GM04504 (cell line): ENCODE measurements at regions not wholly inside any gene's neighbourhood (a gene's known extent, or its start where the extent isn't known, plus 50 kb on each side); places are given as distances from the start of the nearest gene placed in this dataset.
"Not testable (repeated sequence)": the region's sequence is repeated elsewhere in the genome, so short reads cannot be mapped to it uniquely, and the experiment has no call there.

Experiments used
- DNase-seq: peaks from one replicate; pipeline ENCODE4 v3.0.0-alpha.2; 2012; ENCODE audit warnings: low read depth

DNA sequence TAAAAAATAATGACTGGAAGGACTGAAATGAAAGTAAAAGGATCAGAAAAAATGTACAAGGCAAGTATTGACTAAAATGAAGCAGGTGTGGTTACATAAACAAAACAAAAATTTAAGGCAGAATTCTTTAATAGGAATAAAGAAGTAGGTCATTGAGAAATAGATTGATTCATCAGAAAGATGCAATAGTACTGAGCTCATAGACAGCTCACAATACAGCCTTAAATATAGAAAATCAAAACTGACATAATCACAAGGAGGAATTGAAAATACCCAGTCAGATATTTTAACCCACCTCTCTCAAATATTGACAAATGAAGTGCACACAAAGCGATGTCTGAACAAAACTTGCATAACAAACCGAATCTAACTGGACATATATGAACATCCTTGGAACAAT lies 366.8 kb upstream of the DPYD start:
- DNase-seq = no peak

DNA sequence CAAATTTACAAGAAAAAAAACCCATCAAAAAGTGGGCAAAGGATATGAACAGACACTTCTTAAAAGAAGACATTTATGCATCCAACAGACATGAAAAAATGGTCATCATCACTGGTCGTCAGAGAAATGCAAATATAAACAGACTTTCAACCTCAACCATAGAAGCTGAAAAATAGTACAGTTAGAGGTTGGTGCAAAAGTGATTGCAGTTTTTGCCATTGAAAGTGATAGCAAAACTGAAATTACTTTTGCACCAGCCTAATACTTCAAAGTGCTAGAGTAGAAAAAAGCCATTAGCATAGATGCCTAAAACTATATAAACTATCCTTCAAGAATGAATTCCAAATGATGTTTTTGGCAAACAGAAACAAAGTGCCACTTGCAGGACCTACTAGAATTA lies 365.8 kb upstream of the DPYD start:
- no peak for DNase-seq

DNA sequence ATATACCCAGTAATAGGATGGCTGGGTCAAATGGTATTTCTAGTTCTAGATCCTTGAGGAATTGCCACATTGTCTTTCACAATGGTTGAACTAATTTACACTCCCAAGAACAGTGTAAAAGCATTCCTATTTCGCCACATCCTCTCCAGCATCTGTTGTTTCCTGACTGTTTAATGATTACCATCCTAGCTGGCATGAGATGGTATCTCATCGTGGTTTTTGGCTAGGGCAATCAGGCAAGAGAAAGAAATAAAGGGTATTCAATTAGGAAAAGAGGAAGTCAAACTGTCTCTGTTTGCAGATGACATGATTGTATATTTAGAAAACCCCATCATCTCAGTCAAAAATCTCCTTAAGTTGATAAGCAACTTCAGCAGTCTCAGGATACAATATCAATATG lies 364.5 kb upstream of the DPYD start:
- DNase-seq = not testable (repeated sequence)

GRCh38 chr1:98280049-98280448 lies 359.2 kb upstream of the DPYD start:
- DNase-seq = no peak

GRCh38 chr1:98278055-98278454 lies 357.2 kb upstream of the DPYD start:
- no peak for DNase-seq

DNA sequence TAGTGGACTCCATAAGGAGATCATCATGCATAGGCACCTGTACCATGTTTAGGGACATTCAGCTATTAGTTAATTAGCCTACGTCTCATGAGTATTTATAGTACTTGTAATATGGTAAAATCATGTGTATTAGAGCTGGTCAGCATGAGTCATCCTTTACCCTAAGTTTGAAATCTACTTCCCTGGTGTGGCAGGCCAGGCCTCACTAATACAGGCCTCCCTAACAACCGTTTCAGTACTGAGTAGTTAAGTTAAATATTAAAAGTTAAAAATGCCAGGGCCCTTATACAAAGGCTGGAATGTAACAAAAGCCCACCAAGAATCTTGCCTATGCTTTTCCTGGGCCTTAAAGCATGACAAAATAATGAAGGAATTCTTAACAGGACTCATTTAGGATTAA lies 356.3 kb upstream of the DPYD start:
- DNase-seq = no peak

- DNase-seq = no peak
Observed at GRCh38 chr1:98276514-98276913, 355.7 kb upstream of the DPYD start.

DNA sequence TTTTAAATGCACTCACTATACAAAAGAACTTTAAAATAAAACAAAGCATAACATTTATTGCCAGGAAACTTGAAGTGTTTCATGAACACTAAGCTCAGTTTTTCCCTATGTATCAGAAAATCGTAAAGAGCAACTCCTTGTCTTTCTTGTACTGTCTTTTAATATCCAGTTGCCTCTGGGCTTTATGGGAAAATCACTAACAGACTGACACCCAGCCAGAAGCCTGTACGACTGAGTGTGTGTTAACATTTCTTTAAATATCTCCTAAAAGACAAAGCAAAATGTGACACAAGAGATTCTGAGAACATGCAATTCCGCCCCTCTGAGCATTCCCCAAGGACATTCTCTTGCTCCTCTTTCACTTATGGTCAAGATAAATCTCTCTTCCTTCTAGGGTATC lies 347.5 kb upstream of the DPYD start:
- DNase-seq = no peak

DNA sequence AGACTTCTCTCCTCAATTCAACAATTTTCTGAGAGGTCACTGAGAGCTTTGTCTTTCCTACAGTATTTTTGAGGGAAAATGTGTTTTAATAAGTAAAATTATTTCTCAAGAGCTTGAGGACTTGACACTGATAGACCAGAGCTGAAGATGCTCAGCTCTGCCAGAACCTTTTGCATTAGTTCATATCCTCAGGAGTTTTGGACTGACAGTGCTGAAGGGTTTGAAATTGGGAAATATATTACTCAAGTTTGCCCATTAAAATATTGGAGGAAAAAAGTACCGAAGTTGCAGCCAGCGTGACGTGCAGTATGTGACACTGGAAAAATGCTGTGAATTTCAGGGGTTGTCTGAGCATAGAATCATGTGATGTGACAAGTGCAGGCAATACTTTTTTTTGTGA lies 346.6 kb upstream of the DPYD start:
- no peak for DNase-seq

DNA sequence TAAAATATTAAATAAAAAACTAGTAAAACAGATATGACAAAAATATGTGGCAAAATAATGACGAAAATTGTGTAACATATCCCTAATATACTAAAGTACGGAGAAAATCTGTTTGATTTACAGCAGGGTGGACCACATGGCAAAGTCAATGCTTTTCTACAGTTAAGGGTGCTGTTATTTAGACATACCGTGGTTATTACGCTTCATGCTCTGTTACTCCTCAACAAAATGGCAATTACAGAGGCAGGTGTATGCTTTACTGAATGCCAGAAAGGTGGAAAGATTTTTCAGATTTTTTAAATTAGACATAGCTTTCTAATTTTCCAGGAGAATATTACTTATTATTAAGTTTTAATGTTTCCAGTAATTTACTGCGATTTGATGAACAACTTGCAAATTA lies 343.9 kb upstream of the DPYD start:
- DNase-seq = no peak

GRCh38 chr1:98260839-98261238 lies 340.0 kb upstream of the DPYD start:
- no peak for DNase-seq

DNA sequence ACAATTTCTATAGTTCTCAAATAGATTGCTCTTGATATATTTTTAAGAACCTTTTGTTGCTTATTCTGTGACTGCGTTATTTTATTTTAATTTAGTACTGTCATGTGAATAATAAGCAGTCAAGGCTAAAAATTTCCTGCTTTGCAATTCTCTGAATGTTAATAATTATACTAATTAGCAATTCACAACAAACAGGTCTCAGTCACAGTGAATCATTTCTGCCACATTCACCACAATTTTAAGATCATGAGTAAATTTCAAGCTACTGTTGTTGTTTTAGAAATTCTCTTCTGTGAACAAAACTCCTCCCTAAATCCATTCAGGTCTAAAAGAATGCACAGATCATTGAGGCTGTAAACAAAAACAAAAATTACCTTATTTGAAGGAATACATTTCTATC lies 339.6 kb upstream of the DPYD start:
- DNase-seq = no peak

- no peak for DNase-seq
Observed at GRCh38 chr1:98256700-98257099, 335.9 kb upstream of the DPYD start.

DNA sequence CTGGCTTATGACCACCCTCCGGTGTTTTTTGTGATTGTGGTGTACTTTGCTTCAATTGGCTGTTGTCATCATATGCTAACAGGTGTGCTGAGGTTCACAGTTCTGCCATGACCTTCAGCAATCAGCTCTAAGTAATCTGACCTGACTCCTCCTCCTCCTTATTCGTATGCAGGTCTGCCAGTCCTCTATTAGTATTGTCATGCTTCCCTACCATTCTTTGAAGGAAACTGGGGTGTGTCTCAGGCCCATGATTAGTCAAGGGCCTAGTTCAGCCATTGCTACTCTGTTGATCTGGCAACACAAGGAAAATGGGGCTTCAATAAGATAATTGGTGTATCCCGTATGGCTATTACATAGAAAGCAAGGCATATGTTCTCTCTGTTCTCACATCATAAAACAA lies 332.3 kb upstream of the DPYD start:
- no peak for DNase-seq

DNA sequence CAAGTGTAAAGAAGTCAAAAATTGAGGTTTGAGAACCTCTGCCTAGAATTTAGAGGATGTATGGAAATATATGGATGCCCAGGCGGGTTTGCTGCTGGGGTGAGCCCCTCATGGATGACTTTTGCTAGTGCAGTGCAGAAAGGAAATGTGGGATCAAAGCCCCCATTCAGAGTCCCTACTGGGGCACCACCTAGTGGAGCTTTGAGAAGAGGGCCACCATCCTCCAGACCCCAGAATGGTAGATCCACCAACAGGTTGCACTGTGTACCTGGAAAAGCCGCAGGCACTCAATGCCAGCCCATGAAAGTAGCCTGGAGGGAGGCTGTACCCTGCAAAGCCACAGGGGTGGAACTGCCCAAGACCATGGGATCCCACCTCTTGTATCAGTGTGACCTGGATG lies 330.7 kb upstream of the DPYD start:
- DNase-seq = no peak

GRCh38 chr1:98232678-98233077 lies 311.8 kb upstream of the DPYD start:
- DNase-seq = no peak

DNA sequence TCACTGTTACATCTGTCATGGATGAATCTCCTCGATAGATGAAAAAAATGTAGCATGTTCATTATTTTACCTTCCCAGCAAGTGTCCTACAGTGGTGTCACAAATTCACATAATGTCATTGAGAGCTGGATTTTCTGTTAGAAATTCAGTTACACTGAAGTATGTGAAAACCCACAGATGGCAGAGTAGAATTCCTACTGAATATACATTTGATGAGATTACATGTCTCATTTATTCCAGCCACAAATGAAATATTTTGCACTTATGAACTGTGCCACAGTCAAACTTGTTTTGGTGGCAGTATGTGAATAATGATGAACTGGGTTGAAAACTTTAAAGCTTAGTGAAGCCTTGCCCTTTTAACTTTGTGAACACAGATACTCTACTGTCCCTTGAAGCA lies 301.9 kb upstream of the DPYD start:
- no peak for DNase-seq

GRCh38 chr1:98221923-98222322 lies 301.1 kb upstream of the DPYD start:
- no peak for DNase-seq

DNA sequence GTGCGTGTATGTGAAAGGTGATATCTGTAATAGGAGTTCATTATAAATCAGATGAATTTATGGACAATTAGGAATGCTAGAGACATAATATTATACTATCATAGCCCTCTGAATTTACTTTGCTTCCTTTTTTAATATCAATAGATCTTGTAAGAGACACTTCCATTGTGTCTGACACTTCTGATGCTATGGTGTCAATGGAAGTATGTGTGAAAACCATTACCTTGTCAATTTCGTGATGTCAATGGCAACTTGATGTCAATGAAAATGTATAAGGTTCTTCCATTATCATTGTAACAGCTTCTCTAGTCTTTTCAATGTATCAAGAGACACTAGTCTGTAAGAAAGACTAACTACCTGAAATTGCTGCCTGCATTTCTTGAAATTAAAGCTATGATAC lies 296.8 kb upstream of the DPYD start:
- DNase-seq = no peak

- no peak for DNase-seq
Observed at GRCh38 chr1:98216304-98216703, 295.5 kb upstream of the DPYD start.

DNA sequence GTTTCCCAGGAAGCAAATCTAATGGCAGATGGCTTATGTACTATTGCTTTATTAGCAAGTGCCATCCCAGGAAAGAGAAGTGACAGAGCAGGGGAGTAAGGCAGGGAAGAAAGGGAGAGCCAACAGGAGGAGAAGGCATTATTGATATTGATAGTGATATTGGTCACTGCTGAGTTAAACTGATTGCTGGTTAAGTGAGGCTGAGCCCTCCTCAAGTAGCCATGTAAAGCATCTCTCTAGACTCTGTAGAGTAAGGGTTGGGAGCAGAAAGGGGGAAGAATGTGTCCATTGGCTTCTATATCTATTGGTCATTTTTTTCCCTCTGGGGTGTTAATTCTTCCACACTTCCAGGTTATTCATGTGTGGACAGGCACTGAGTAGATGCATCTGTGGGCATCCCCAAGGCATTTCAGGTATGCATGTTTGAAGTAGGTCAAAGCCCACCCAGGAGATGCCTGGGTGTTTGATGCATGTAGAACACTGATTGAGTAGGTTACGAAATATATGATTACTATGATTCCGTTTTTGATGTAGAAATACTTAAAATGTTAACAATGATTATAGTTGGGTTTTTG lies 290.5 kb upstream of the DPYD start:
- no peak for DNase-seq

DNA sequence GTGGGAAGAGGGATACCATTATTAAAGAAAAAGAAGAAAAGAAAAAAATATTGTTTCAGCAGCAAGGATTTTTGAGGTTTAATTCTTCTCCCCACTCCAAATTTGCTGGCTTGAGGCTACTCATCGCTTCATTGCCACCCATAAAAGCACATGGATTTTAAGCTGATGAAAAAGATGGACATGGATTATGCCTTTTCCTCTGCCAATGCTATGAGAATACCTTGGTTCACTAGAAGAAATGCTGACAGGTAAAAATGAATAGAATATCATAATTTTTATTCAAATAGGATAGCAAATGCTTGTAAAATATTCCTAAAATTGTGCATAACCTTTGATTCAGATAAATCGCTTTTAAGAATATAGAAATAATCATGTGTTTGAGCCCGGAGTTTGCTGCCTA lies 289.7 kb upstream of the DPYD start:
- no peak for DNase-seq

DNA sequence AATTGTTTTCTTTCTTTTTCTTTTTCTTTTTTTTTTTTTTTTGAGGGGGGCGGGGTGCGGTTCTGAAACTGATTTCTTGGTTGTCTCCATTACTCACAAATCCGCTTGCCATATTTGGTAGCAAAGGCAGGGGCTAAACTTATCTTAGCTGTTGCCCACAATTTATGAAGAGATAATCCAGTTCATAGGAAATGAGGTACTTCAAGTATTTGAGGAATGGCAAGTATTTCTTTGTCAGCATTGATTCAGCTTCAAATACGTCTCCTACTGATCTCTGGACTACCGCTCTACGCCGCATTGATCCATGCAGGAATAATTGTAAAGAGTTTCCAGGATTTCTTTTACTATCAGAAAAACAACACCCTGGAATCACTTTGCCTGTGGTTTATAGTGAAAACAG lies 289.2 kb upstream of the DPYD start:
- peak; percentile 17 for DNase-seq

DNA sequence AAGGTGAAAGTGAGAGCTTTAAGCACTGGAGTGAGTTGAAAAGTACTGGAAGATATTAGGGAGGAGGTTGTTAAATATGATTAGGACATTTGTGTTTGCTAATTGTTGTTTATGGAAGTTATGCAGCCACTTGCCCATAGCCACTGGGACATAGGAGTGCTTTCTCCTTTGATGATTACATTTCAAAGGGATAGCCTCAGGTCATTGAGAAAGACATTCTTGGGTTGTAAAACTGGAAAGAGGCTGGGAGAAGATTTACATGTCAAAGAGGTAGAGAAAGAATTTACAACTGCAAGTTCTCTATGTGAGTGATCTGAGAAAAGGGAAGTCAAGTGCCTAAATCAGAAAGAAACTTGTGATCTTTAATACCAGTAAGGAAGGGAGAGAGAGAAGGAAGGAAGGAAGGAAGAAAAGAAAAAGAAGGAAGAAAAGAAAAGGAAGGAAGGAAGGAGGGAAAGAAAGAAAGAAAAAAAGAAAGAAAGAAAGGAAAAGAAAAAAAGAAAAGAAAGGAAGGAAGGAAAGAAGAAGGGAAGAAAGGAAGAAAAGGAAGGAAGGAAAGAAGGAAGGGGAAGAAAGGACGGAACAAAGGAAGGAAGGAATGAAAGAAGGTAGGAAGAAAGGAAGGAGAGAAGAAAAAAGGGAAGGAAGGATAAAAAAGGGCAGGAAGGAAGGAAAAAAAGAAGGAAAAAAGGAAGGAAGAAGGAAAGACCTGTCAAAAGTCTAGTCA lies 284.6 kb upstream of the DPYD start:
- DNase-seq = no peak
